ENCODE measurements at regions not wholly inside any gene's neighbourhood (a gene's known extent, or its start where the extent isn't known, plus 50 kb on each side); places are given as distances from the start of the nearest gene placed in this dataset.
"Not testable (repeated sequence)": the region's sequence is repeated elsewhere in the genome, so short reads cannot be mapped to it uniquely, and the experiment has no call there.

DNA sequence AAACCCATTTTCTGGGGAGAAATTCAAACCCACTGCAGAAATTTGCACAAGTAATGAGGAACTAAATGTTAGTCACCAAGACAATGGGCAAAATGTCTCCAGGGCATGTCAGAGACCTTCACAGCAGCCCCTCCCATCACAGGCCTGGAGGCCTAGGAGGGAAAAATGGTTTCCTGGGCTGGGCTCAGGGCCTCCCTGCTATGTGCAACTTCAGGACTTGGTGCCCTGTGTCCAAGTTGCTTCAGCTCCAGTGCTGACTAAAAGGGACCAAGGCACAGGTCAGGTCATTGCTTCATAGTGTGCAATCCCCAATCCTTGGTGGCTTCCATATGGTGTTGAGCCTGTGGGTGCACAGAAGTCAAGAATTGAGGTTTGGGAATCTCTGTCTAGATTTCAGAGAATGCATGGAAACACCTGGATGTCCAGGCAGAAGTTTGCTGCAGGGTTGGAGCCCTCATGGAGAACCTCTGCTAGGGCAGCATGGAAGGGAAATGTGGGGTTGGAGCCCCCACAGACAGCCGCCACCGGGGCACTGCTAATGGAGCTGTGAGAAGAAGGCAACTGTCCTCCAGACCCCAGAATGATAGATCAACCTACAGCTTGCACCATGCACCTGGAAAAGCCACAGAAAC lies 358.2 kb upstream of the C1orf174 start:
- not testable (repeated sequence) for TF ChIP-seq CTCF (IDR thresholded peaks at IDR 0.05; ENCODE audit: low read depth, low read length, missing input control); YY1 (IDR thresholded peaks at IDR 0.05); RAD21 (IDR thresholded peaks at IDR 0.05); TAF1 (conservative IDR thresholded peaks at IDR 0.05); SP1 (IDR thresholded peaks at IDR 0.05); MAX (IDR thresholded peaks at IDR 0.05); JUND (IDR thresholded peaks at IDR 0.05); REST (IDR thresholded peaks at IDR 0.05); ATF3 (IDR thresholded peaks at IDR 0.05); NR2F2 (IDR thresholded peaks at IDR 0.05); GABPA (IDR thresholded peaks at IDR 0.05 in 1 of 2, conservative IDR thresholded peaks at IDR 0.05 in 1 of 2)
- TF ChIP-seq, protein P1, sequence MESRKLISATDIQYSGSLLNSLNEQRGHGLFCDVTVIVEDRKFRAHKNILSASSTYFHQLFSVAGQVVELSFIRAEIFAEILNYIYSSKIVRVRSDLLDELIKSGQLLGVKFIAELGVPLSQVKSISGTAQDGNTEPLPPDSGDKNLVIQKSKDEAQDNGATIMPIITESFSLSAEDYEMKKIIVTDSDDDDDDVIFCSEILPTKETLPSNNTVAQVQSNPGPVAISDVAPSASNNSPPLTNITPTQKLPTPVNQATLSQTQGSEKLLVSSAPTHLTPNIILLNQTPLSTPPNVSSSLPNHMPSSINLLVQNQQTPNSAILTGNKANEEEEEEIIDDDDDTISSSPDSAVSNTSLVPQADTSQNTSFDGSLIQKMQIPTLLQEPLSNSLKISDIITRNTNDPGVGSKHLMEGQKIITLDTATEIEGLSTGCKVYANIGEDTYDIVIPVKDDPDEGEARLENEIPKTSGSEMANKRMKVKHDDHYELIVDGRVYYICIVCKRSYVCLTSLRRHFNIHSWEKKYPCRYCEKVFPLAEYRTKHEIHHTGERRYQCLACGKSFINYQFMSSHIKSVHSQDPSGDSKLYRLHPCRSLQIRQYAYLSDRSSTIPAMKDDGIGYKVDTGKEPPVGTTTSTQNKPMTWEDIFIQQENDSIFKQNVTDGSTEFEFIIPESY (IDR thresholded peaks at IDR 0.05), result not testable (repeated sequence)
